GM20000 (cell line): ENCODE measurements at regions not wholly inside any gene's neighbourhood (a gene's known extent, or its start where the extent isn't known, plus 50 kb on each side); places are given as distances from the start of the nearest gene placed in this dataset.
"Not testable (repeated sequence)": the region's sequence is repeated elsewhere in the genome, so short reads cannot be mapped to it uniquely, and the experiment has no call there.

Experiments used
- DNase-seq: peaks from one replicate; pipeline ENCODE4 v3.0.0; 2012; ENCODE audit warnings: low spot score
- TF ChIP-seq, protein P1 (sequence below): IDR thresholded peaks from 2 replicates; pipeline ENCODE4 v1.5.1; 2012; ENCODE audit warnings: mild to moderate bottlenecking, control low read depth; ENCODE audit errors: extremely low read depth, missing control alignments

DNA sequence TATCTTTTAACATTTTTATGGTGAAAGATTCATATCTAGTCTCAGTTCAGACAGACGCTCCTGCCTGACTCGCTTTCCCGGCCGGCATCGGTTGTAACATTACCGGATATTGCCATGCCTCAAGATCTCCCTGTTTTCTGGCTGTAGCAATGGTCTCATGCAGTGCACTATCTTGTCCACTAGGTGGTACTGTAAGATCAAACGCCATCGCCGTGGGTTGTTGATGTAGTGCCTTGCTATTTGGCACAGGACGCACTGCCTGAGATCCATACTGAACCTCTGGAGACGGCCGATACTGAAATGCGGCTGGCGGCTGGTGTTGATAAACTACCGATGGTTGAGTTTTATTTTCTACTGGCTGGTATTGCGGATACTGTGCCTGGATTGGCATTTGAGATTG lies 75.9 kb upstream of the ZNF195 start:
- DNase-seq, result not testable (repeated sequence)
- TF ChIP-seq, protein P1, sequence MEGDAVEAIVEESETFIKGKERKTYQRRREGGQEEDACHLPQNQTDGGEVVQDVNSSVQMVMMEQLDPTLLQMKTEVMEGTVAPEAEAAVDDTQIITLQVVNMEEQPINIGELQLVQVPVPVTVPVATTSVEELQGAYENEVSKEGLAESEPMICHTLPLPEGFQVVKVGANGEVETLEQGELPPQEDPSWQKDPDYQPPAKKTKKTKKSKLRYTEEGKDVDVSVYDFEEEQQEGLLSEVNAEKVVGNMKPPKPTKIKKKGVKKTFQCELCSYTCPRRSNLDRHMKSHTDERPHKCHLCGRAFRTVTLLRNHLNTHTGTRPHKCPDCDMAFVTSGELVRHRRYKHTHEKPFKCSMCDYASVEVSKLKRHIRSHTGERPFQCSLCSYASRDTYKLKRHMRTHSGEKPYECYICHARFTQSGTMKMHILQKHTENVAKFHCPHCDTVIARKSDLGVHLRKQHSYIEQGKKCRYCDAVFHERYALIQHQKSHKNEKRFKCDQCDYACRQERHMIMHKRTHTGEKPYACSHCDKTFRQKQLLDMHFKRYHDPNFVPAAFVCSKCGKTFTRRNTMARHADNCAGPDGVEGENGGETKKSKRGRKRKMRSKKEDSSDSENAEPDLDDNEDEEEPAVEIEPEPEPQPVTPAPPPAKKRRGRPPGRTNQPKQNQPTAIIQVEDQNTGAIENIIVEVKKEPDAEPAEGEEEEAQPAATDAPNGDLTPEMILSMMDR, result peak; percentile 13

DNA sequence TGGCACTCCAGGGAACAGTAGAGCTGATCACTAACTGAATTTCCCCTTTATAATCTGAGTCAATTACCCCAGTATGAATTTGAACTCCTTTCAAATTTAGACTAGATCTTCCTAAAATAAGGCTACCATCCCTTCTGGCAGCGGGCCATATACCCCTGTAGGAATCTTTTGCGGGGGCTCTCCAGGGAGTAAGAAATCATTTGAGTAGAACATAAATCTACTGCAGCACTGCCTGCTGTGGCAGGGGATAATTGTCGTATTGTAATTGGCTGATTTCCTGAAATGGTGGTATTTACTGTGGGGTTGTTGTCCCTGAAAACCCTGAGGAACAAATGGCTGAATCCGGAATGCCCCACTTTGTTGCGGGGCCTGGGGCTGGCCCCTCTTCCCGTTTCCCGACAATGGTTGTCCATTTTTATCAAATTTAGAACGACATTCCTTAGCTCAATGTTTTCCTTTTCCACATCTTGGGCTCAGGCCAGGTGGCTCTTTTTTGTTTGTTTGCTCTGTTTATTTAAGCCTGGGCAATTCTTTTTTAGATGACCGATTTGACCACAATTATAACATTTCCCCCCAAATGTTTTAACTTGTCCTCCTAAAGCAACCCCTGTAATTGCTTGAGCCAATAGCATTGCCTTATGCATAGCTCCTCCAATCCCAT lies 74.8 kb upstream of the ZNF195 start:
- DNase-seq, result not testable (repeated sequence)

DNA sequence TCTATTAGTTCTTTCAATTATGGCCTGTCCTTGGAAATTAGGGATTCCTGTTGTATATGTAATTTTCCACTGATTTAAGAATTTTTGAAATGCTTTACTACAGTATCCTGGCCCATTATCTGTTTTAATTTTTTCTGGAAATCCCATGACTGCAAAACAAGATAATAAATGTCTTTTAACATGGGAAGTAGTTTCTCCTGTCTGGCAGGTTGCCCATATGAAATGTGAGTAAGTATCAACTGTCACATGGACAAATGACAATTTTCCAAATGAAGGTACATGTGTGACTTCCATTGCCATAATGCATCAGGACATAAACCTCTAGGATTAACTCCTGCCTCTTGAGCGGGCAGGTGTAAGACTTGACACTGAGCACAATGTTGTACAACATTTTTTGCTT lies 71.9 kb upstream of the ZNF195 start:
- DNase-seq, result not testable (repeated sequence)

DNA sequence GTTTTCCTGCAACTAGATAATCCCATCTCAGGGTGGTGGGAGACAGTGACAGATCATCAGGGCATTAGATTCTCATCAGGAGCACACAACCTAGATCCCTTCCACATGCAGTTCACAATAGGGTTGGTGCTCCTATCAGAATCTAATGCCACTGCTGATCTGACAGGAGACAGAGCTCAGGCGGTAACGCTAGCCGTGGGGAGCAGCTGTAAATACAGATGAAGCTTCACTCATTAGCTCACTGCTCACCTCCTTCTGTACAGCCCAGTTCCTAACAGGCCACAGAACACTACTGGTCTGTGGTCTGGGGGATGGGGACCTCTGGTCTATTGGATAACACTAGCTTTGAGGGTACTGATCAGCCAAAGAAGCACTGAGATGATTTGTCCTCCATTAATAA lies 66.6 kb upstream of the ZNF195 start:
- not testable (repeated sequence) for DNase-seq

DNA sequence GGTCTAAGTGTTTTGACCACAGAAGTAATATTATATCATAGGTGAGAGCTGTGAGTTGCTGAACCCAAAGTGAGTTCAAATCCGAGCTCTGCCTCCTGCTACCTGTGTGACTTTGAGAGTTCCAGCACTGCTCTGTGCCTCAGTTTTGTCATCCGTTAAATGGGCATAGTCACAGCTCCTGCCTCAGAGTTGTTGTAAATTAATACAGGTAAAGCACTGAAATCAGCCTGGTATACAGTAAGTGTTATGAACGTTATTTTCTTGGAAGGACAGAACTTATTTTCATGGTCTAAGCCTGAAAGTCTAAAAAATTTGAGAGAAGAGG lies 65.4 kb upstream of the ZNF195 start:
- DNase-seq, result not testable (repeated sequence)

DNA sequence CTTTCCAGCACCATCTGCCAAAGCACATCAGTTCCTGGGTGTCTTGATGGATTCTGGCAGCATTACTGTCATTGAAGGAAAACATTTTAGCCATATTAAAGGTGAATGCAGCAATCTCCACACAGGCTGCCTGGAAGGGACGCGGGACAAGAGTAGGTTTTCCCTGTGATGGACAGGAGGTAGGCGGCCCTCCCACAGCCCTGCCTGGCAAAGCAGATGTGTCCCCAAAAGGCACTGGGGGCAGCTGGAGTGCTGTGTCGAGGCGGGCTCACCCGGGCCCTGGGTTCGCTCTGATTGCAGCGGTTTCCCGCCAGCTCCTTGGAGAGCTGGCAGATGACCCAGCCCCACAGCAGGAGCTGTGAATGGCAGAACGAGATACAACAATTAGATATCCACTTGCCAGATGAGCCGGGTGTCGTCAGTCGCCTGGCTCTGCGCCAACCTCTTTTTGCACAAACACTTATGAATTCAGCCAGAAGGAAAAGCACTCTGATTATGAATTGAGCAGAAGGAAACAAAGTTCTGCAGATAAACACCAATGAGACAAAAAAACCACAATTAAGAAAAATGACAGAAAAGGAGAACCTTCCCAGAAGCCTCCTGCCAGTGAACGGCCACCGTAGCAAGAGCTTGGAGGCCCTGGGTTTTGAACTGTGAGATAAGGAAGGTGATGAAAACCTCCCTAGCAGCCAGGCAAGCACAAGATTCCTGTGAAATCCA lies 64.9 kb upstream of the ZNF195 start:
- not testable (repeated sequence) for DNase-seq

DNA sequence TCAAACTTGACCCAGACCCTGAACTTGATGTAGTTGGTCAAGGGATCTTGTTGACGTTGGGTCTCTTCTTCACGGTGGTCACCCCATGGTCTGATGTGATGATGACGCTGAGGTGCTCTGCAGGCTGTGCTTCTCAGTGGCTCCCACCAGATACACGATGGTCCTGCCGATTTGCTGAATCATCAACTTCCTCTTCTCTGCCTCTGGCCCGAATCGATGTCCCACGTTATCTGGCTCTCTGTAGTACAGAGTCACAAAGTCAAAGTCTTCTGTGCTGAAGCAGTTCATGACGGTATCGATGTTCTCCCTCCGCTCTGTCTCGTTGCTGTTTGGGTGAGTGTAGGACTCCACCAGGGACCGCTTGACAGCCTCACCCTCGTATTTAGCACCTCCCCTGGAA lies 58.5 kb upstream of the ZNF195 start:
- not testable (repeated sequence) for DNase-seq

DNA sequence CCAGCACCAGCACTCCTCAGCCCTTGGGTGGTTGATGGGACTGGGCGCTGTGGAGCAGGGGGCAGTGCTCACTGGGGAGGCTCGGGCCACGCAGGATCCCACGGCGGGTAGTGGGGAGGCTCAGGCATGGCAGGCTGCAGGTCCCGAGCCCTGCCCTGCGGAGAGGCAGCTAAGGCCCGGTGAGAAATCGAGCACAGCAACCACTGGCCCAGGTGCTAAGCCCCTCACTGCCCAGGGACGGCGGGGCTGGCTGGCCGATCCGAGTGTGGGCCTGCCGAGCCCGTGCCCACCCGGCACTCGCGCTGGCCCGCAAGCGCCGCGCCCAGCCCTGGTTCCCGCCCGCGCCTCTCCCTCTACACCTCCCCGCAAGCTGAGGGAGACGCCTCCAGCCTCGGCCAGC lies 56.0 kb upstream of the ZNF195 start:
- no peak for DNase-seq
- TF ChIP-seq, protein P1, result no peak

DNA sequence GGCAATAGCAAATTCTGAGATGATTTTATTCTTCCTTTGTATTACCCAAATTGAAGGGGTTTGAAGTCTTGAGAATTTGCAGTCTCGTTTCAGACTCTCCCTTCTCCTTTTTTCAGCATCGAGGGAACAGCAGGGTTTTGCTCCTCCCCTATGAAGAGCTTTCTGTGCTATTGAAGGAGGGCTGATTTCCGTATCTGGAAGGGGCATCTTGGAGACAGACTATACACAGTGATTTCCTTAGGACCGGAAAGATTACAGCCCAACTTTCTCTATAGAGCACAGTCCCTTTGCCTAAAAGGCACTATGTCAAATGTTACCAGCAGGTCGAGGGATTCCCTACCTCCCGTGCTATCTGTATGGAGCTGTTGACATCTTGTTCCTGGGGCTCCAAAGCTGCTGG lies 50.2 kb upstream of the ZNF195 start:
- not testable (repeated sequence) for DNase-seq
